HUES48 (cell line): ENCODE measurements at regions not wholly inside any gene's neighbourhood (a gene's known extent, or its start where the extent isn't known, plus 50 kb on each side); places are given as distances from the start of the nearest gene placed in this dataset.
"Not testable (repeated sequence)": the region's sequence is repeated elsewhere in the genome, so short reads cannot be mapped to it uniquely, and the experiment has no call there.

ENCODE experiments used
- H3K27ac ChIP-seq: one replicate; pipeline ENCODE4 v1.7.0; 2013; ENCODE audit warnings: low read depth, low read length, inconsistent platforms
- H3K27me3 ChIP-seq: 2 replicates; pipeline ENCODE4 v1.6.1; 2013; ENCODE audit warnings: mild to moderate bottlenecking, low read length; ENCODE audit not compliant: control insufficient read depth, insufficient read depth
- H3K36me3 ChIP-seq: 2 replicates; pipeline ENCODE4 v1.6.1; 2013; ENCODE audit warnings: low read length; ENCODE audit not compliant: control insufficient read depth, insufficient read depth
- H3K4me1 ChIP-seq: 2 replicates; pipeline ENCODE4 v1.6.1; 2013; ENCODE audit warnings: mild to moderate bottlenecking, low read length; ENCODE audit not compliant: control insufficient read depth, insufficient read depth
- H3K4me3 ChIP-seq: 2 replicates; pipeline ENCODE4 v1.5.1; 2013; ENCODE audit warnings: mild to moderate bottlenecking, low read depth, low read length
- H3K9ac ChIP-seq: 2 replicates; pipeline ENCODE4 v1.6.1; 2013; ENCODE audit warnings: mild to moderate bottlenecking, low read depth, low read length, moderate library complexity
- H3K9me3 ChIP-seq: 2 replicates; pipeline ENCODE4 v1.6.1; 2013; ENCODE audit warnings: low read length; ENCODE audit not compliant: control insufficient read depth, insufficient read depth

DNA sequence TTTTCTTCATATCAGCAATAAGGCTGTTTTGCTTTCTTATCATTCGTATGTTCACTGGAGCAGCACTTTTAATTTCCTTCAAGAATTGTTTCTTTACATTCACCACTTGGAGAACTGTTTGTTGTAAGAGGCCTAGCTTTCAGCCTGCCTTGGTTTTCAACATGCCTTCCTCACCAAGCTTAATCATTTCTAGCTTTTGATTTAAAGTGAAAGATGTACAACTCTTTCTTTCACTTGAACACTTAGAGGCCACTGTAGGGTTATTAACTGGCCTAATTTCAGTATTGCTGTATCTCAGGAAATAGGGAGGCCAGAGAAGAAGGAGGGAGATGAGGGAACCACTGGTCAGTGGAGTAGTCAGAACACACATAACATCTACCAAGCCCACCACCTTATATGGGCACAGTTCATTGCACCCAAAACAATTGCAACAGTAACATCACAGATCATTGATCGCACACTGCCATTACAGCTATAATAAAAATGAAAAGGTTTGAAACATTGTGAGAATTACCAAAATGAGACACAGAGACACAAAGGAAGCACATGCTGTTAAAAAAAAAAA is 181.4 kb upstream of the TUBA3C start:
- Histone ChIP-seq H3K27ac (no peak overlapping the region), H3K36me3 (no peaks in the 10 kb centered on the region), H3K9ac (no peak overlapping the region), H3K4me1 (no peaks in the 10 kb centered on the region), H3K9me3 (peaks cover 61% of the 10 kb centered on the region), H3K4me3 (no peak overlapping the region), H3K27me3 (no peaks in the 10 kb centered on the region)

DNA sequence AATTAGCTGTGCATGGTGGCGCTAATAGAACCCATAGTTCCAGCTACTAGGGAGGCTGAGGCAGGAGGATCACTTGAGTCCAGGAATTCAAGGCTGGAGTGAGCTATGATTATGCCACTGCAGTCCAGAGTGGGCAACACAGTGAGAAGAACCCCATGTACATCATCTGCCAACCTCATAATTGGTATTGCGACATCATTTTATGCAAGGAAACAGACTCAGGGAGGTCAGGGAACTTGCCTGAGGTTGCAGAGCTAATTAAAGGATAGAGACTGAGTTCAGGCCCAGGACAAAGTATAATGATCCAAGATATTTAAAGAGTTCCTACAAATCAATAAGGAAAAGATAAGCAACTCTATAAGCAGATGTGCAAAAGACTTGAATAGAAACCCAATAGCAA is 178.1 kb upstream of the TUBA3C start:
- not testable (repeated sequence) for H3K9ac ChIP-seq, H3K27me3 ChIP-seq, H3K4me1 ChIP-seq, H3K27ac ChIP-seq, H3K36me3 ChIP-seq, H3K4me3 ChIP-seq
- H3K9me3 ChIP-seq, result peaks cover 55% of the 10 kb centered on the region

DNA sequence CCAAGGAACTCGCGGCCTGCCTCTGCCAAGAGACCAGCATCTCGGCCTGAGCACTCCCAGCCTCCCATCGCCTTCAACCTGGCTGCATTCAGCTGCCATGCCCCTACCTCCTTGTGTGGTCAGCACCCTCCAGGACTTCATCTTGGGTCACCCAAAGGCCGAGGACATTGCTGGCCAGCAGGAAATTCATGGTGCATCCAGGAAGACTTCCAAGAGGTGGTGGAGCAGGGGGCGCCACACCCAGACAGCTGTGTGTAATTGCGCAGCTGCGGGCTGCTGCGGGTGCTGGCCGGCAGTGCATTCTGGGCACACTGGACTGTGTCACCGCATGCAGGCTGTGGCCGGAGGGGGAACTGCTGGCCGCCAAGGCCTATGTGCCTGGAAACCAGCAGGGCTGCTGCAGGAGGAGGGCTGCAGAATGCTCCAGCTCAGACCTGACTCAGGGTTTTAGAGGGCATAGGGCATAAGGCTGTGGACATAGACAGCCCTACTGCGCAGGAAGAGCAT is 164.3 kb upstream of the TUBA3C start:
- H3K4me1 ChIP-seq, result no peaks in the 10 kb centered on the region
- no peak overlapping the region for H3K9ac ChIP-seq
- H3K9me3 ChIP-seq, result peaks cover 69% of the 10 kb centered on the region
- H3K27ac ChIP-seq, result no peak overlapping the region
- no peaks in the 10 kb centered on the region for H3K27me3 ChIP-seq
- no peak overlapping the region for H3K4me3 ChIP-seq
- no peaks in the 10 kb centered on the region for H3K36me3 ChIP-seq

DNA sequence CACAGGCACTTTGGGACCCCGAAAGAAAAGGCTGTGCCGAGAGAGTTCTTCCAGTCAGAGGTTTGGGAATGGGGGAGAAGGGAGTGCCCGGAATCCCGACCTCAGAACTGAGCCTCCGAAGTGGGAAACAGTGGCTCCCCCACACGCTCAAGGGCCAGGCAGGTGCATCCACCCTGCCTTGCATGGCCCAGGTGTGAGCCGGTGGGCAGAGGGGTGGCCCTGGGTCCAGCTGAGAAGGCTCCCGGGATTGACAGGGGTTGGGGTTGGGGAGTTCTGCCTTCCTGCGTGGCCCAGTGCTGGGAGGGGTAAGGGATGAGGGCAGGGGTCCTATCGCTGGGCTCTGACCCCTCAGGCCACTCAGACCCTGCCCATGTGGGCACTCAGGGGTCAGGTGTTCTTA is 163.5 kb upstream of the TUBA3C start:
- peaks cover 71% of the 10 kb centered on the region for H3K9me3 ChIP-seq
- no peaks in the 10 kb centered on the region for H3K36me3 ChIP-seq
- no peak overlapping the region for H3K27ac ChIP-seq

DNA sequence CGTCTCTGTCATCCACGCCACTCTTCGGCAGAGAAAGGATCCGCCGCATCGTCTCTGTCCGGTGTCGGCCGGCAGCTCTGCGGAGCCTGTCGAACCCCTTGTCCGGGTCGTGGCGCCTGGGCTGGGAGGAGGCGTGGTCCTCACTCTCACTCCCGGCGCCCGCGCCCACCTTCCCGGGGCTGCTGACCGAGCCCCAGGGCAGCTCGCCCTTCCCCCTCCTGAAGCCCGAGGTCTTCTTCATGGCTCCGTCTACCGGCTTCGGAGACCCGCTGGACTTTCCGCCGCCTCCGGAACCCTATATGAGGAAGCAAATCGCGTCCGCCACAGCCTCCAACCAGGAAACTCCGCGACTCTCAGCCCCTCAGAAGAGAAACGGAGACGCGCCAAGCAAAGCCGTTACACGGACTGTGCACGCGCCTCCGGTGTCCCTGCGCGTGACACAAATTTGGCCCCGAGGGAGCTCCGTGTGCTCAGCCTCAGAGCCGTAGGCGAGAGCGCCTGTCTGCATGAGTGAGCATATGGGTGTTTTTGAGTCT is 163.0 kb upstream of the TUBA3C start:
- H3K27me3 ChIP-seq, H3K27ac ChIP-seq, H3K4me3 ChIP-seq, H3K36me3 ChIP-seq, H3K9ac ChIP-seq, H3K4me1 ChIP-seq: not testable (repeated sequence)
- peaks cover 74% of the 10 kb centered on the region for H3K9me3 ChIP-seq

More for the DNA sequence above, 163.5 kb upstream of the TUBA3C start:
- no peaks in the 10 kb centered on the region for H3K27me3 ChIP-seq
- no peaks in the 10 kb centered on the region for H3K4me1 ChIP-seq
- H3K4me3 ChIP-seq, result no peak overlapping the region
- H3K9ac ChIP-seq, result no peak overlapping the region

DNA sequence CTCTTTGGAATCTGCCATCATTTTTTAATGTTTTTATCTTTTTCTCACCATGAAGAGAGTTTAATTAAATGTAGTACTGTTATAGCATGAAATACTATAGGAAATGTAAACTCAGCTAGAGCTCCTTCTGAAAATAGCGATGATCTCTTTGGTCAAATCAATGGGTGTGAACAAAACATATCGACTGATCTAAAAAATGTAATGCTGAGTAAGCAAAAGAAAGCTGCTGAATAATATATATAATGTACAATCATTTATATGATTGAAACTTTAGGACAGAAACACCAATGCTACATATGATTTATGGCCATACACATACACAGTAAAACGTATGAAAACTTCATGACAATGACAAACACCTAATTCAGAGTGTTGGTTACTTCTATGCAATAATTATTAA is 150.8 kb upstream of the TUBA3C start:
- no peaks in the 10 kb centered on the region for H3K27me3 ChIP-seq
- H3K9me3 ChIP-seq, result peaks cover 91% of the 10 kb centered on the region
- H3K9ac ChIP-seq, result no peak overlapping the region
- no peaks in the 10 kb centered on the region for H3K36me3 ChIP-seq
- H3K27ac ChIP-seq, result no peak overlapping the region
- H3K4me1 ChIP-seq, result no peaks in the 10 kb centered on the region
- H3K4me3 ChIP-seq, result no peak overlapping the region

DNA sequence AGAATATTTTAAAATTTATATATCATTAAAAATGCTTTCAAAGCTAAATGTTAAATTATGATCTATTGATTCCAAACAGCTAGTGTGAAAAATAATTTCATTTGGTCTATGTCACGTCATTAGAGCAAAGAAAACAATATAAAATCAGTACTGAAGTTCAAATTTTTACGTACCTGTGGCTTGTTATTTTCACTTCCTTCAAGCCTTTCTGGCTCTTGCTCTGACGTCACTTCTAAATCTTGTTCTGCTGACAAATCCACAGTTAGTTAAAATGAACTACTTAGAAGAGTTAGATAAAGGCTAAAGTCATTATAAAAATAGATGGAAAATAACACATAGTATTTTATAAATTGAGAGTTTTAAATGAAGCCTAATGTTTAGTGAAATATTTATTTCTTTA is 147.7 kb upstream of the TUBA3C start:
- H3K4me3 ChIP-seq, result no peak overlapping the region
- no peaks in the 10 kb centered on the region for H3K4me1 ChIP-seq
- H3K27me3 ChIP-seq, result no peaks in the 10 kb centered on the region
- no peak overlapping the region for H3K9ac ChIP-seq
- H3K36me3 ChIP-seq, result no peaks in the 10 kb centered on the region
- peaks cover 93% of the 10 kb centered on the region for H3K9me3 ChIP-seq
- no peak overlapping the region for H3K27ac ChIP-seq

DNA sequence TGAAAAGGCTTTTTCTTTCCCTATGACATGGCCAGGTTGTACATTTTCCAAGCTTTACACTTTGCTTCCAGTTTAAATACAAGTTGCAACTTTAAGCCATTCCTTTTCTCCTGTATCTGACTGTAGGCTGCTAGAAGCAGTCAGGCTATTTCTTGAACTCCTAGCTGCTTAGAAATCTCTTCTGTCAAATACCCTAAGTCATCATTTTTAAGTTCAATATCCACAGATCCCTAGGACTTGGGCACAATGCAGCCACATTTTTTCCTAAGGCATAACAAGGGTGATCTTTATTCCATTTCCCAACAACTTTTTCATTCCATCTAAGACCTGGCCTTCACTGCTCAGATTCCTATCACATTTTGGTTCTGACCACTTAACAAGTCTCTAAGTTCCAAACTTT is 142.7 kb upstream of the TUBA3C start:
- Histone ChIP-seq H3K9me3 (peaks cover 96% of the 10 kb centered on the region), H3K4me1 (no peaks in the 10 kb centered on the region), H3K4me3 (no peak overlapping the region), H3K27me3 (no peaks in the 10 kb centered on the region), H3K36me3 (no peaks in the 10 kb centered on the region), H3K9ac (no peak overlapping the region), H3K27ac (no peak overlapping the region)

DNA sequence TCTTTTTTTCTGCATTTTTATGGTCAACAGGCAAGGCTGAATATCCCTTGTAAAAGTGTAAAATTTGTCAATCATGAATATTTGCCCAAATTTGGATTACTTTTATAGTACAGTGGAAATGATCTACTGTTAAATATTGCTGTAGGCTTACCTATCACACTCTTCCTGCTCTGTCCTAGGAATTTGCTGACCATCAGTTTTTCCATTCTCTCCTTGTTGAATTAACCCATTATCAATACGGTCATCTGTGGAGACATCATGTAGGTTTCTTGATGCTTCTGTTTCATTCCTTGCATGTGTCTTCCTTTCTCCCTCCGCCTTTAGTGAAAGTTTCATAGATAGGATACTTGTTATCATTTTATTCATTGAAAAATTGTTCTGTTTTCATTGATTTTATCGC is 139.6 kb upstream of the TUBA3C start:
- H3K27me3 ChIP-seq, result no peaks in the 10 kb centered on the region
- H3K9ac ChIP-seq, result no peak overlapping the region
- no peaks in the 10 kb centered on the region for H3K4me1 ChIP-seq
- no peaks in the 10 kb centered on the region for H3K36me3 ChIP-seq
- H3K4me3 ChIP-seq, result no peak overlapping the region
- peaks cover 89% of the 10 kb centered on the region for H3K9me3 ChIP-seq
- H3K27ac ChIP-seq, result no peak overlapping the region

DNA sequence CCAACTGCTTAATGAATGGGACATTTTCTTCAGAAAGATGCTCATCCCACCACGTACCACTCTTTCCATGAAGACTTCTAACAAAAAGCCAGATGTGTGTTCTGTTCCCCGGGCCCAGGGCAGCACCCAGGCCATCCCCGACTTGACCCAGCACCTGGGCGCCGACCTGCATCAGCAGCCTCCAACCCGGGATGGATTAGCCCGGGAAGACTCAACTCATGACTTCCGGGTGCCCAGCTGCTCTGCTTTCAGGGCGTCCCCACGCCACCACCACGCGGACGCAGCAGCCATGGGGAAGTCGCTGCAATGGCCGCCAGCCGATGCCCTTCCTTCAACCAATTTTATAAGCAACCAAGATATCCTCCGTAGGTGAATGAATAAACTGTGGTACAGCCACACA is 123.8 kb upstream of the TUBA3C start:
- Histone ChIP-seq H3K27me3 (no peaks in the 10 kb centered on the region), H3K4me1 (no peaks in the 10 kb centered on the region), H3K9me3 (peaks cover 79% of the 10 kb centered on the region)

DNA sequence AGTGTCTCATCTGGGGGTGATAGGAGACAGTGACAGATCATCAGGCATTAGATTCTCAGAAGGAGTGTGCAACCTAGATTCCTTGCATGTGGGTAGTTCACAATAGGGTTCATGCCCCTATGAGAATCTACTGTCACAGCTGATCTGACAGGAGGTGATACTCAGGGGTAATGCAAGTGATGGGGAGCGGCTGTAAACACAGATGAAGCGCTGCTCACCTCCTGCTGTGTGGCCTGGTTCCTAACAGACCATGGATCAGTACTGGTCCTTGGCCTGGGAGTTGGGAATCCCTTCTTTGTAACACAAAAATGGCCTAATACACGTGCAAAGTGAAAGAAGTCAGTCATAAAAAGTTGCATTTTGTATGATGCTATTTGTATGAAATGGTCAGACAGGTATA is 107.6 kb upstream of the TUBA3C start:
- no peaks in the 10 kb centered on the region for H3K27me3 ChIP-seq
- H3K9me3 ChIP-seq, result peaks cover 96% of the 10 kb centered on the region
- H3K27ac ChIP-seq, result no peak overlapping the region
- H3K36me3 ChIP-seq, result no peaks in the 10 kb centered on the region
- H3K4me1 ChIP-seq, result no peaks in the 10 kb centered on the region
- H3K9ac ChIP-seq, result no peak overlapping the region
- H3K4me3 ChIP-seq, result no peak overlapping the region

More for the DNA sequence above, 123.8 kb upstream of the TUBA3C start:
- H3K27ac ChIP-seq, result no peak overlapping the region
- no peak overlapping the region for H3K4me3 ChIP-seq
- H3K9ac ChIP-seq, result no peak overlapping the region
- no peaks in the 10 kb centered on the region for H3K36me3 ChIP-seq
